Activated naive CD8-positive, alpha-beta T cell treated with anti-CD3 and anti-CD28 coated beads for 36 hours (primary cell): ENCODE measurements at regions not wholly inside any gene's neighbourhood (a gene's known extent, or its start where the extent isn't known, plus 50 kb on each side); places are given as distances from the start of the nearest gene placed in this dataset.

Experiments
- DNase-seq: peaks from one replicate; pipeline ENCODE4 v3.0.0; 2021
- H3K27ac Mint-ChIP-seq: one replicate; pipeline ENCODE4 v1.8.0; 2022; ENCODE audit warnings: mild to moderate bottlenecking, moderate library complexity, mixed read lengths
- H3K27me3 Mint-ChIP-seq: one replicate; pipeline ENCODE4 v1.8.0; 2022; ENCODE audit warnings: mild to moderate bottlenecking, mixed read lengths
- H3K36me3 Mint-ChIP-seq: one replicate; pipeline ENCODE4 v1.8.0; 2021; ENCODE audit warnings: mild to moderate bottlenecking, mixed read lengths
- H3K4me1 Mint-ChIP-seq: one replicate; pipeline ENCODE4 v1.8.0; 2021; ENCODE audit warnings: mixed read lengths
- H3K4me3 Mint-ChIP-seq: one replicate; pipeline ENCODE4 v1.8.0; 2022; ENCODE audit warnings: mild to moderate bottlenecking, moderate library complexity, mixed read lengths
- H3K9me3 Mint-ChIP-seq: one replicate; pipeline ENCODE4 v1.8.0; 2022; ENCODE audit warnings: mixed read lengths

GRCh38 chr12:93179792-93180191 is 197.9 kb upstream of the NUDT4 start:
- no peak overlapping the region for H3K4me3 Mint-ChIP-seq
- no peaks in the 10 kb centered on the region for H3K27me3 Mint-ChIP-seq
- peaks cover 6% of the 10 kb centered on the region for H3K9me3 Mint-ChIP-seq
- peaks cover 13% of the 10 kb centered on the region for H3K4me1 Mint-ChIP-seq
- no peak overlapping the region for H3K27ac Mint-ChIP-seq
- peaks cover 4% of the 10 kb centered on the region for H3K36me3 Mint-ChIP-seq
- DNase-seq, result no peak

DNA sequence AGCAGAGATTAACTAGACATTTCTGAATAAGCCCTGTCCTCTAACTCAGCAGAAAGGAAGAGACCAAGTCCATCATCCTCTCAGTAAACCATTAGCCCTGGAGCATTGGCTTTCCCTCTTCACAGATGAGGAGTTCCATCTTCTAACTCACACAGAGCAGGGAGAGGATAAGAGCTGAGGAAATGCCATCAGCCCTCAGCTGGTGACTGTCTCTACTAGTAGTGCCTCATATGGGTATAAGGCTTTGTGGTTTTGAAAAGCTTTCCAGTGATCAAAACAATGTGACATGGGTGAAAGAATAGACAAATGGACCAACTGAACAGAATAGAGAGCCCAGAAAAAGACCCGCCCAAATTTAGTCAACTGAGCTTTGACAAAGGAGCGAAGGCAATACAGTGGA is 197.2 kb upstream of the NUDT4 start:
- H3K27ac Mint-ChIP-seq, result no peak overlapping the region
- peaks cover 6% of the 10 kb centered on the region for H3K9me3 Mint-ChIP-seq
- peaks cover 4% of the 10 kb centered on the region for H3K36me3 Mint-ChIP-seq
- no peak for DNase-seq
- no peaks in the 10 kb centered on the region for H3K27me3 Mint-ChIP-seq
- H3K4me3 Mint-ChIP-seq, result no peak overlapping the region
- H3K4me1 Mint-ChIP-seq, result peaks cover 17% of the 10 kb centered on the region

DNA sequence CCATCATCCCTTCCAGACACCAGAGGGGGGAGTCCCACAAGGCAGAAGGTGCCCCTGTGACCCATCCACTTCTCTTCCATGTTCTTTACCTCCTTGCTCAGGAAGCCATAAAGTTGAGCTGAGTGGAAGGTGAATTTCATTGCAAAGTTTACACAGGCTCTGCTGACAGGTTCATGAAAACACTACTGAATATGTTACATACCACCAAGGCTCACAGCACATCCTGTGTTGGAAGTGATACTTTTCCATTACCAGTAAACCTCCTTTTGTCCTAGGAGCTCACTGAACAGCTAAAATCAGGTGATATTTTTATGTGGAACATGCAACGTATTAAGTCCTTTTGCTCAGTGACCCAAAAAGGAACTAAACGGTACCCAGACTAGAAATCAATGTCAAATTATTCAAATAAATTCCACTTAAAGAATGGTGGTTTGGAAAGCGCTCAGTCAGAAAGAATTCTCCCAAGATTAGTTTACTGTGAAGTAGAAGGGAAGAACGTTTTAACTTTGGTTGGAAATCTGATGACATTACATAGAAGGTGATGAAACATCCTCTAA is 196.2 kb upstream of the NUDT4 start:
- Mint-ChIP-seq H3K27ac (no peak overlapping the region), H3K4me3 (no peak overlapping the region), H3K4me1 (peaks cover 22% of the 10 kb centered on the region), H3K27me3 (no peaks in the 10 kb centered on the region), H3K36me3 (peaks cover 4% of the 10 kb centered on the region), H3K9me3 (peaks cover 6% of the 10 kb centered on the region)
- no peak for DNase-seq

DNA sequence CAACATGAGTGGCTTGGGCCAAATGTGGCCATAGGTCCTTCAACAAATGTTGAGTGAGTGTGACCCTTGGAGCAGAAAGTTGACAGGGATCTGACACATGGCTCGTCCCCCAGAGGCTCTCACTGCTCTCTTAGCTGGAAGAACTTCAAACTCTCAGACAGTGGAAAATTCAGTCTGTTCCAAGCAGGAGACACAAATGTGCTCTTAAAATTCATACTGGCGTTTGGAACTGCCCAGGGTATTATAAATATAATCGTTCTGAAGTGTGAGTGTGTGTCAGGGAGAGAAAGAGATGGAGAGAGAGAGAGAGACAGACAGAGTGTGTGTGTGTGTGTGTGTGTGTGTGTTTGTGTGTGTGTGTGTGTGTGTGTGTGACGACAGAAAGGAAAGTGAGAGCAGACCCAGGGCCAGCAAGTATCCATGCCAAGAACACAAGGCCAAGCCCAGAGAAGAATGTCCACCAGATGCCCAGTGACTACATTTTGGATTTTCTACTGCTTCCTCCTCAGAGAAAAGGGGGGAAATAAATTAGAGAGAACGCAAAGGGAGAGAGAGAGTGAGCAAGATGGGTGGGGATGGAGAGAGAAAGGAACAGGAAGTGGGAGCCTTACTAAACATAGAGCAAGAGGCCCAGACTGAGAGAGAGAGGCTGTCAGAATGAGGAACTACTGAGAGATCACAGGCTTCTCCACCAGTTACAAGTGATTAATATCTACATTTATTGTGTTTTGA is 193.6 kb upstream of the NUDT4 start:
- DNase-seq, result no peak
- Mint-ChIP-seq H3K27ac (peak overlapping the region; percentile 82), H3K9me3 (peaks cover 6% of the 10 kb centered on the region), H3K4me1 (peaks cover 23% of the 10 kb centered on the region), H3K36me3 (peaks cover 4% of the 10 kb centered on the region), H3K4me3 (no peak overlapping the region), H3K27me3 (no peaks in the 10 kb centered on the region)

DNA sequence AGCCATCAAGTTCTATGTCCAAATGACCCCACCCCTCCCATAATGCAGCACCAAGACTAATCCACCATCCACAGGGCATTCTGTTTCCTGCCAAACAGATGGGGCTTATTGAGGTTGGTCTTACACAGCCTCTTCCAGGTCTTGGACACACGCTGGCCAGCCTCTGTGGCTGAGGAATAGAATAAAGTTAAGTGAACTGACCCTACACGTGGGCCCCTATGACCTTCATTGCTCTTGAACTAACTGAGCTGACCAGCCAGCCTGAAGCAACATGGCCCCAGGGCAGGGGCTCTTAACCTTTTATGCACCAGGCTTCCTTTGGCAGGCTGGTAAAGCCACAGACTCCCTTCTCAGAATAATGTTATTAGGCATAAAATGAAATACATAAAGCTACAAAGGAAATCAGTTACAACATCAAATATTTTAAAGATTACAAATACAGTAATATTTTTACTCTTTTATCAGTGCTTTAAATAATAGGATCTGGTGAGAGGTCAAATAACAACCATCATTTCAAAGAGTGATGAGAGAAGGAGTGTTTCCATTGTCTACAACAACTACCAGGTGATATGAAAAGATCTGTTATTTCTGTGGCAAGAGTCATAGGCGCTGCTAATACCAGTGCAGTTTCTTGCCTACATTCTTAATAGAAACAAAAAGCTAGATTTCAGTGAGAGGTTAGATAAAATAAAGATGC is 192.9 kb upstream of the NUDT4 start:
- DNase-seq, result no peak
- peaks cover 4% of the 10 kb centered on the region for H3K36me3 Mint-ChIP-seq

GRCh38 chr12:93185369-93185741 is 192.4 kb upstream of the NUDT4 start:
- no peaks in the 10 kb centered on the region for H3K27me3 Mint-ChIP-seq
- H3K9me3 Mint-ChIP-seq, result peaks cover 6% of the 10 kb centered on the region
- H3K4me3 Mint-ChIP-seq, result no peak overlapping the region

More for the DNA sequence above, 192.9 kb upstream of the NUDT4 start:
- H3K9me3 Mint-ChIP-seq, result peaks cover 6% of the 10 kb centered on the region
- H3K27me3 Mint-ChIP-seq, result no peaks in the 10 kb centered on the region
- peak overlapping the region; percentile 82 for H3K27ac Mint-ChIP-seq
- H3K4me3 Mint-ChIP-seq, result no peak overlapping the region
- peaks cover 23% of the 10 kb centered on the region for H3K4me1 Mint-ChIP-seq

DNA sequence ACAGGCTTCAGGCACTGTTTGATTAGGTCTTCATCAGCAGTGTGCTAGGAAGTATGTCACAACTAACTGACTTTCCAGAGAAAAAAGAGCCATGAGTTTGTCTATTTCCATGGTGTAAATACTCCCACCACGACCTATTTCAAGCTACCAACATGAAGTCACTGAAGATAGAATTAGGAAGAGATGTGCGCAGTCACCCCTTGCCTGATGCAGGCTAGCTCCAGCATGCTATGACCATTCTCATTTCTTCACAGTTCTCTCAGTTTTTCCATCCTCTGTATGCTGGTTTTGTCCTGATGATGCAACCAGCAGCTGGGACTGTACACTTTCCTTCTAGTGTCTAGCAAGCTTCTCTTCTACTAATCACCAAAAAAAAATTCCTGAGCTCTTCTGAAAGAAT is 191.6 kb upstream of the NUDT4 start:
- no peak overlapping the region for H3K4me3 Mint-ChIP-seq
- no peak overlapping the region for H3K27ac Mint-ChIP-seq
- peaks cover 19% of the 10 kb centered on the region for H3K4me1 Mint-ChIP-seq
- peaks cover 4% of the 10 kb centered on the region for H3K36me3 Mint-ChIP-seq
- H3K27me3 Mint-ChIP-seq, result no peaks in the 10 kb centered on the region
- peaks cover 6% of the 10 kb centered on the region for H3K9me3 Mint-ChIP-seq
- DNase-seq, result no peak

More at GRCh38 chr12:93185369-93185741, 192.4 kb upstream of the NUDT4 start:
- Mint-ChIP-seq H3K4me1 (peaks cover 23% of the 10 kb centered on the region), H3K27ac (no peak overlapping the region), H3K36me3 (peaks cover 4% of the 10 kb centered on the region)
- no peak for DNase-seq

DNA sequence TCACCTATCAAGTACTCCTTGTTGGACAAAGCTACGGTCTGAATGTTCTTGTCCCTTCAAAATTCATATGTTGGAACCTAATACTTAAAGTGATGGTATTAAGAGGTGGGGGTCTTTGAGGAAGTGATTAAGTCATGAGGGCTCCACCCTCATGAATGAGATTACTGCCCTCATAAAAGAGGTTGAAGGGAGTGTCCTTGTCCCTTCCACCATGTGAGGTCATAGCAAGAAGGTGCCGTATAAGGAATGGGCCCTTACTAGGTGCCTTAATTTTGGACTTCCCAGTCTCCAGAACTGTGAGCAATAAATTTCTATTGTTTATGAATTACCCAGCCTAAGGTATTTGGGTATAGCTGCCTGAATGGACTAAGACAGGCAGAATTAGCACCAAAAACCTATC is 191.1 kb upstream of the NUDT4 start:
- Mint-ChIP-seq H3K4me3 (no peak overlapping the region), H3K36me3 (peaks cover 4% of the 10 kb centered on the region), H3K27me3 (no peaks in the 10 kb centered on the region), H3K9me3 (peaks cover 6% of the 10 kb centered on the region), H3K4me1 (peaks cover 19% of the 10 kb centered on the region), H3K27ac (no peak overlapping the region)
- DNase-seq, result no peak

DNA sequence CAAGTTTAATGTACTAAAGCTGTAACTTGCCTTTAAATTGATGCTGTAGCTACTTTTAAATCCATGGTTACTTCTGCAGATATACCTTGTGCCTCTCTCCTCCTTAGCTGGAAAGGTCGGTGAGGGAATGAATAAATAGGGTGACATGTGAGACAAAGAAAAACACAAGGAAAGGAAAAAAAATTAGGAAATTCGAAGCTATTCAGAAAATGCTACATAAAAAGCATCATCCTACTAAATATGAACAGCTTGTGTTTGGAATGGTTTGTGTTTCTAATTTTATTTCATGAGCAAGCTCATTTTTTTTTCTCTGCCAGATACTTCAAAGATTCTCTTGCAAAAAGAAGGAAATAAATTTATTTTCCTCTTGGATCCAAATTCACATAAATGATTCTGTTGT is 186.3 kb upstream of the NUDT4 start:
- Mint-ChIP-seq H3K27me3 (no peaks in the 10 kb centered on the region), H3K27ac (no peak overlapping the region), H3K36me3 (no peaks in the 10 kb centered on the region), H3K4me1 (peaks cover 2% of the 10 kb centered on the region), H3K4me3 (no peak overlapping the region), H3K9me3 (peaks cover 10% of the 10 kb centered on the region)
- no peak for DNase-seq

GRCh38 chr12:93191956-93192355 is 185.8 kb upstream of the NUDT4 start:
- DNase-seq, result no peak
- Mint-ChIP-seq H3K36me3 (no peaks in the 10 kb centered on the region), H3K4me1 (no peaks in the 10 kb centered on the region), H3K9me3 (peaks cover 10% of the 10 kb centered on the region), H3K27ac (no peak overlapping the region), H3K4me3 (no peak overlapping the region), H3K27me3 (no peaks in the 10 kb centered on the region)

GRCh38 chr12:93192878-93193277 is 184.8 kb upstream of the NUDT4 start:
- peaks cover 10% of the 10 kb centered on the region for H3K9me3 Mint-ChIP-seq
- no peak overlapping the region for H3K27ac Mint-ChIP-seq
- no peaks in the 10 kb centered on the region for H3K4me1 Mint-ChIP-seq
- no peak for DNase-seq
- no peaks in the 10 kb centered on the region for H3K27me3 Mint-ChIP-seq
- no peak overlapping the region for H3K4me3 Mint-ChIP-seq
- no peaks in the 10 kb centered on the region for H3K36me3 Mint-ChIP-seq

DNA sequence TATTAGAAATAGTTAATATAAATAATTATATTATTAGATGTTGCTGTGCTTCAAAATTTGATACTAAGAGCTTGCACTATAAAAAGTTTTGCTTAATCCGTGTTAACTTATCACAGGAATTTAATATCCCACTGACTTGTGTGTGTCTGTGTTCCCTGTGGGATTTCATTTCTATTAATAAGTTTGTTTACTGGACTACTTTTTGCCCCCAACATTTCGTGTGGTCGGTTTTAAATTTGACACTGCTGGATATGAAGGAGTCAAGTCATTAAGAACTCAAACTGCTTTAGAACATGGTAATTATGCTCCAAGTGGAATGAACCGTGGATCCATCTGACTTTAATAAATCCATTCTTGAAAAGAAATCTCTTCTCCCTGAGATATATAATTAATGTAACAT is 182.2 kb upstream of the NUDT4 start:
- H3K27ac Mint-ChIP-seq, result no peak overlapping the region

GRCh38 chr12:93197067-93197593 is 180.6 kb upstream of the NUDT4 start:
- no peak for DNase-seq
- Mint-ChIP-seq H3K4me3 (no peak overlapping the region), H3K36me3 (no peaks in the 10 kb centered on the region), H3K27me3 (no peaks in the 10 kb centered on the region), H3K4me1 (peaks cover 4% of the 10 kb centered on the region), H3K27ac (no peak overlapping the region), H3K9me3 (peaks cover 8% of the 10 kb centered on the region)

More for the DNA sequence above, 182.2 kb upstream of the NUDT4 start:
- no peak overlapping the region for H3K4me3 Mint-ChIP-seq
- DNase-seq, result no peak
- no peaks in the 10 kb centered on the region for H3K36me3 Mint-ChIP-seq
- H3K4me1 Mint-ChIP-seq, result peaks cover 3% of the 10 kb centered on the region
- no peaks in the 10 kb centered on the region for H3K27me3 Mint-ChIP-seq
- H3K9me3 Mint-ChIP-seq, result peaks cover 10% of the 10 kb centered on the region

- no peaks in the 10 kb centered on the region for H3K27me3 Mint-ChIP-seq
- no peak for DNase-seq
- H3K36me3 Mint-ChIP-seq, result no peaks in the 10 kb centered on the region
Observed at GRCh38 chr12:93198086-93198485, 179.6 kb upstream of the NUDT4 start.

DNA sequence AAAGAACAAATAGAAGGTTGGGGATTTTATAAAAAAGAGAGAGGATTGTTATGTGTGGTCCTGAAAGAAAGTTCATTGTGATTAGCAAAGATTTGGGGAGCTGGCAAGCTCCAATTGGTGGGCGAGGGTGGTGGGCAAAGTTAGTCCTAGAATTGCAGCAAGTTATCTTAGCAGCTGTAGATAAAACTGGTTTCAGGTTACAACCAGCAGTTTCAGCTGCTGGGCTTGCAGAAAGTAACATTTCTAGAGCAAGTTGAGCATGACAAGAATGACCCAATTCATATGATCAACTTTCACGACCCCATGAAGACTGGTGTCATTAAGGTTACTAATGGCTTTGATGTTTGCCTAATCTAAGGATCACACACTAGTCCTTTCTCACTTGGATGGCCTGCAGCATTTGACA is 177.9 kb upstream of the NUDT4 start:
- no peaks in the 10 kb centered on the region for H3K9me3 Mint-ChIP-seq
- no peaks in the 10 kb centered on the region for H3K36me3 Mint-ChIP-seq
- H3K4me1 Mint-ChIP-seq, result peaks cover 4% of the 10 kb centered on the region
- H3K27ac Mint-ChIP-seq, result no peak overlapping the region
- H3K4me3 Mint-ChIP-seq, result no peak overlapping the region
- DNase-seq, result no peak
- no peaks in the 10 kb centered on the region for H3K27me3 Mint-ChIP-seq

More at GRCh38 chr12:93198086-93198485, 179.6 kb upstream of the NUDT4 start:
- no peak overlapping the region for H3K4me3 Mint-ChIP-seq
- peaks cover 8% of the 10 kb centered on the region for H3K9me3 Mint-ChIP-seq
- peaks cover 4% of the 10 kb centered on the region for H3K4me1 Mint-ChIP-seq
- H3K27ac Mint-ChIP-seq, result no peak overlapping the region
